Heart left ventricle (tissue), 16 donors: ENCODE measurements at regions not wholly inside any gene's neighbourhood (a gene's known extent, or its start where the extent isn't known, plus 50 kb on each side); places are given as distances from the start of the nearest gene placed in this dataset.

Experiments used
- ATAC-seq, 4 donors: fragments of 200-7000 bp; cut with Tn5 transposase; one replicate each; pipeline ENCODE4 v1.9.1; 2020 to 2022; ENCODE audit warnings: moderate library complexity in 4 of 4, mild to moderate bottlenecking in 3 of 4, moderate number of reproducible peaks in 1 of 4
- DNase-seq, 5 donors: peaks; one replicate each; pipeline ENCODE4 v3.0.0-alpha.2; 2020
- H3K27ac ChIP-seq, 12 donors: fragments of 200-600 bp; sonication (generic) in 4 of 12; one replicate each; pipeline versions ENCODE4 v1.5.0 to v1.8.0; 2016 to 2022; ENCODE audit warnings: mild to moderate bottlenecking in 2 of 12
- H3K27me3 ChIP-seq, 9 donors: fragments of 200-600 bp; sonication (generic) in 2 of 9; one replicate each; pipeline versions ENCODE4 v1.5.1 to v1.8.0; 2016 to 2022; ENCODE audit warnings: mild to moderate bottlenecking in 3 of 9
- H3K36me3 ChIP-seq, 9 donors: fragments of 200-600 bp; sonication (generic) in 2 of 9; one replicate each; pipeline versions ENCODE4 v1.5.0 to v1.8.0; 2018 to 2022; ENCODE audit warnings: mild to moderate bottlenecking in 2 of 9
- H3K4me1 ChIP-seq, 12 donors: fragments of 200-600 bp; sonication (generic) in 4 of 12; one replicate each; pipeline versions ENCODE4 v1.5.0 to v1.8.0; 2016 to 2022; ENCODE audit warnings: mild to moderate bottlenecking in 3 of 12
- H3K4me3 ChIP-seq, 12 donors: fragments of 200-600 bp; sonication (generic) in 4 of 12; one replicate each; pipeline versions ENCODE4 v1.5.0 to v1.8.0; 2017 to 2022; ENCODE audit warnings: mild to moderate bottlenecking in 9 of 12, moderate library complexity in 4 of 12
- H3K9me3 ChIP-seq, 12 donors: fragments of 200-600 bp; sonication (generic) in 4 of 12; one replicate each; pipeline versions ENCODE4 v1.5.0 to v1.8.0; 2016 to 2022; ENCODE audit warnings: mild to moderate bottlenecking in 1 of 12
- POLR2A ChIP-seq, 2 donors: fragments of 450-650 bp; IDR thresholded peaks; one replicate each; pipeline ENCODE4 v1.6.1; 2017; ENCODE audit warnings: antibody characterized with exemption in 2 of 2, mild to moderate bottlenecking in 2 of 2, moderate library complexity in 2 of 2
- WGBS, 4 donors: extraction: QIAGEN DNeasy Blood & Tissue Kit in 2 of 4; methylation state at CpG; one replicate each; pipeline versions ENCODE4 v1.1.5 to v1.1.7; 2013 to 2018; 5-methylcytosine and 5-hydroxymethylcytosine counted together
- intact Hi-C, 10 donors: fragments of 100-400 bp; cut with DNase I; formaldehyde crosslinking; loops; one replicate each; pipeline versions ENCODE4 v1.11.1 to v1.14.2; 2022
- TF ChIP-seq, protein P1 (sequence below), 12 donors: fragments of 200-600 bp; sonication (generic) in 4 of 12; IDR thresholded peaks; one replicate each; pipeline versions ENCODE4 v1.5.0 to v1.8.0; 2018 to 2022; ENCODE audit warnings: antibody characterized with exemption in 12 of 12, mild to moderate bottlenecking in 5 of 12
- donor health status: ischemic (EF 13 %, LVEDD 7.1; RV severe dilation, severe dysfunction).
- donor health status: healthy with polysubstance abuse.
- donor health status: DM: no; HTN: yes; CAD: no.
- donor health status: DM: no; HTN: no; CAD: no.
- donor health status: ischemic (EF 25% LVEDD 6.9; RV normal size, moderate dysfunction).
- donor health status: ischemic (EF 25% LVEDD 5.7; RV mildly dilated, moderate dysfunction).
- donor health status: healthy.
- donor health status: DM: yes; HTN: yes; CAD: no.
- donor health status: ischemic (EF 35%, LVEDD 5.7; RV mildly dilated, moderate dysfunction).
- donor health status: nonischemic (EF 11% LVEDD 7.7; RV severe dilation, severe dysfunction).
- donor health status: DM: yes; HTN: yes; CAD: no.
- donor health status: PGD.
- donor health status: ischemic (EF 29% LVEDD 5.4; RV normal size, mild dysfunction).
- donor health status: nonischemic (EF 23%, LVEDD 6.1; RV moderate dilation, normal function).

DNA sequence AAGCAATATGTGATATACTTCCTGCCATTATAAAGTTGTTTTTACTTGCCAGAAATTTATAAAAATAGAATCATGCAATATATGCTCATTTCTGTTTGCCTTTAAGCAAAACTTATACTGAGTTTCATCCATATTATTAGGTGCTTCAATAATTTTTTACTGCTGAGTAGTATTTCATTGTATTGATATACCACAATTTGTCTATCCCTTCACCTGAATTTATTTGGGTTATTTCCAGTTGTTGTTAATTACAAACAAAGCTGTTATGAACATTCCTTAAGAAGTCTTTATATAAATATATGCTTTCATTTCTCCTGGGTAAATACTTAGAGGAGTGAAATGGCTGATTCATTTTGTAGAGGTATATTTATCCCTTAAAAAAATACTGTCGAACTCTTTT is 864.1 kb downstream of the HACE1 start:
- TF ChIP-seq, protein P1, sequence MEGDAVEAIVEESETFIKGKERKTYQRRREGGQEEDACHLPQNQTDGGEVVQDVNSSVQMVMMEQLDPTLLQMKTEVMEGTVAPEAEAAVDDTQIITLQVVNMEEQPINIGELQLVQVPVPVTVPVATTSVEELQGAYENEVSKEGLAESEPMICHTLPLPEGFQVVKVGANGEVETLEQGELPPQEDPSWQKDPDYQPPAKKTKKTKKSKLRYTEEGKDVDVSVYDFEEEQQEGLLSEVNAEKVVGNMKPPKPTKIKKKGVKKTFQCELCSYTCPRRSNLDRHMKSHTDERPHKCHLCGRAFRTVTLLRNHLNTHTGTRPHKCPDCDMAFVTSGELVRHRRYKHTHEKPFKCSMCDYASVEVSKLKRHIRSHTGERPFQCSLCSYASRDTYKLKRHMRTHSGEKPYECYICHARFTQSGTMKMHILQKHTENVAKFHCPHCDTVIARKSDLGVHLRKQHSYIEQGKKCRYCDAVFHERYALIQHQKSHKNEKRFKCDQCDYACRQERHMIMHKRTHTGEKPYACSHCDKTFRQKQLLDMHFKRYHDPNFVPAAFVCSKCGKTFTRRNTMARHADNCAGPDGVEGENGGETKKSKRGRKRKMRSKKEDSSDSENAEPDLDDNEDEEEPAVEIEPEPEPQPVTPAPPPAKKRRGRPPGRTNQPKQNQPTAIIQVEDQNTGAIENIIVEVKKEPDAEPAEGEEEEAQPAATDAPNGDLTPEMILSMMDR (IDR thresholded peaks at IDR 0.05), result no peak
- no peak for TF ChIP-seq POLR2A (IDR thresholded peaks at IDR 0.05)
- WGBS, 4 donors, result 82 to 92% (median 87%) methylated on average over 1 of the region's 1 CpG
- H3K4me1 ChIP-seq, result no peaks in the 10 kb centered on the region
- H3K9me3 ChIP-seq, result no peaks in the 10 kb centered on the region
- H3K27me3 ChIP-seq, result no peaks in the 10 kb centered on the region
- no peak overlapping the region for H3K27ac ChIP-seq
- ATAC-seq (no peak), DNase-seq (no peak)
- H3K36me3 ChIP-seq, result no peaks in the 10 kb centered on the region
- intact Hi-C loops, result no loop called here
- H3K4me3 ChIP-seq, result no peak overlapping the region

DNA sequence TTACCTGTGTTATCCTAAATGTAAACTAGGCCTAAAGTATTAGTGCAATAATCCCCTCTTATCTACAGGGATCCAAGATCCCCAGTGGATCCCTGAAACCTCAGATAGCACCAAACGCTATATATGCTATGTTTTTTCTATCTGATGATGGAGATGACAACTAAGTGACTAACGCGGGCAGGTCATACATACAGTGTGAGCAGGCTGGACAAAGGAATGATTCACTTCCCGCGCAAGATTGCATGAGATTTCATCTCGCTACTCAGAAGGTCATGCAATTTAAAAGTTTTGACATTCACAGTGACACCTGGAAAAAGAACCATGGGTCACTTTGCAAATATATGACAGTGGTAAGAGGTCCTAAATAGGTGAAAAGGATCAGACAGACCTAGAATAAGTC is 875.9 kb downstream of the HACE1 start:
- H3K9me3 ChIP-seq, result no peaks in the 10 kb centered on the region
- no peak overlapping the region for H3K27ac ChIP-seq
- H3K36me3 ChIP-seq, result no peaks in the 10 kb centered on the region
- WGBS, 4 donors, result 88 to 91% (median 90%) methylated on average over 6 of the region's 6 CpGs
- H3K4me3 ChIP-seq, result no peak overlapping the region
- no peaks in the 10 kb centered on the region for H3K4me1 ChIP-seq
- DNase-seq, result no peak
- intact Hi-C loops, result no loop called here
- H3K27me3 ChIP-seq, result no peaks in the 10 kb centered on the region
- TF ChIP-seq POLR2A (IDR thresholded peaks at IDR 0.05), result no peak
- TF ChIP-seq, protein P1 (IDR thresholded peaks at IDR 0.05), result no peak
- ATAC-seq, result no peak

DNA sequence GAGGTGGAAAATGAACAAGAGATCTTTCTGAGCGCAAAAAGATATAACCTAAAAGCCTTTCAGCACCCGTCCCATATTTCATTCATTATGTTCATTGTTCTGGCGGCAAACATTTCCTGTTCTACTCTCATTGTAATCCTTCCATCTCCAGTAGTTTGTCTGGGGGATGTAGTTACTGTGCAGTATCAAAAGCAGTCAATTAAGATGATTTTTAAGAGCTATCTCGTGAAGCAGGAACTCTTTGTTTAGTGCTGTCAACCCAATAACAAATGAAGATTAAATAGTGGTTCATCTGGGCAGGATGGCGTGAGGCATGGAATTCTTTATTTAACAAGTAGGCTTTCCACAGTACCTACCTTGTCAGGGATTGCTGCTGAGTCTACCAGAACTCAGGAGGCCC is 876.7 kb downstream of the HACE1 start:
- H3K4me1 ChIP-seq, result no peaks in the 10 kb centered on the region
- H3K9me3 ChIP-seq, result no peaks in the 10 kb centered on the region
- intact Hi-C loops, result no loop called here
- WGBS, 4 donors, result 38 to 48% (median 41%) methylated on average over 5 of the region's 5 CpGs
- TF ChIP-seq, protein P1 (IDR thresholded peaks at IDR 0.05), result no peak
- TF ChIP-seq POLR2A (IDR thresholded peaks at IDR 0.05), result no peak
- no peak overlapping the region for H3K4me3 ChIP-seq
- no peak overlapping the region for H3K27ac ChIP-seq
- H3K36me3 ChIP-seq, result no peaks in the 10 kb centered on the region
- DNase-seq (no peak), ATAC-seq (no peak)
- H3K27me3 ChIP-seq, result no peaks in the 10 kb centered on the region

- intact Hi-C loops, result no loop called here
- no peaks in the 10 kb centered on the region for H3K27me3 ChIP-seq
- no peaks in the 10 kb centered on the region for H3K36me3 ChIP-seq
Measured at GRCh38 chr6:103982574-103982973, 877.1 kb downstream of the HACE1 start.

More at GRCh38 chr6:103982574-103982973, 877.1 kb downstream of the HACE1 start:
- Histone ChIP-seq H3K4me1 (no peaks in the 10 kb centered on the region), H3K27ac (no peak overlapping the region), H3K4me3 (no peak overlapping the region), H3K9me3 (no peaks in the 10 kb centered on the region)
- no peak for TF ChIP-seq POLR2A (IDR thresholded peaks at IDR 0.05)
- TF ChIP-seq, protein P1 (IDR thresholded peaks at IDR 0.05), result no peak
- WGBS, 4 donors, result 58 to 80% (median 67%) methylated on average over 4 of the region's 4 CpGs
- ATAC-seq, result no peak
- no peak for DNase-seq
